Calu3 (cell line): ENCODE measurements at regions not wholly inside any gene's neighbourhood (a gene's known extent, or its start where the extent isn't known, plus 50 kb on each side); places are given as distances from the start of the nearest gene placed in this dataset.

Source experiments
- BruUV-seq: library from RNA; stranded (reverse); fragments of 400-500 nt; replicated peaks from 2 replicates; lab custom pipeline; 2021; lab: Mats Ljungman, UMichigan
- CTCF ChIA-PET: fragments of 300-600 bp; sonication (Branson Sonifier 250); formaldehyde crosslinking; loops from one replicate; lab custom pipeline; 2022; ENCODE audit warnings: antibody characterized with exemption; lab: Charles Lee
- DNase-seq: peaks from one replicate; pipeline ENCODE4 v3.0.0; 2022
- H3K27ac Mint-ChIP-seq: one replicate; pipeline ENCODE4 v1.8.0; 2022; ENCODE audit warnings: mixed read lengths; ENCODE audit not compliant: unreplicated experiment
- H3K27me3 Mint-ChIP-seq: one replicate; pipeline ENCODE4 v1.8.0; 2022; ENCODE audit warnings: mixed read lengths; ENCODE audit not compliant: unreplicated experiment
- H3K36me3 Mint-ChIP-seq: one replicate; pipeline ENCODE4 v1.8.0; 2022; ENCODE audit warnings: mild to moderate bottlenecking, moderate library complexity, mixed read lengths; ENCODE audit not compliant: insufficient read depth, unreplicated experiment
- H3K4me1 Mint-ChIP-seq: one replicate; pipeline ENCODE4 v1.8.0; 2022; ENCODE audit warnings: mild to moderate bottlenecking, low read depth, mixed read lengths; ENCODE audit not compliant: unreplicated experiment
- H3K4me3 Mint-ChIP-seq: one replicate; pipeline ENCODE4 v1.8.0; 2022; ENCODE audit warnings: mild to moderate bottlenecking, low read depth, moderate library complexity, mixed read lengths; ENCODE audit not compliant: unreplicated experiment
- H3K9me3 Mint-ChIP-seq: one replicate; pipeline ENCODE4 v1.8.0; 2022; ENCODE audit warnings: low read depth, mixed read lengths; ENCODE audit not compliant: unreplicated experiment
- intact Hi-C: fragments of 100-400 bp; cut with micrococcal nuclease; formaldehyde crosslinking; loops from one replicate; pipeline ENCODE4 v1.10.0; 2022; ENCODE audit not compliant: unreplicated experiment
- TF ChIP-seq, protein P1 (sequence below): fragments of 200-600 bp; IDR thresholded peaks from one replicate; pipeline ENCODE4 v1.8.0; 2022; ENCODE audit warnings: antibody characterized with exemption; ENCODE audit not compliant: unreplicated experiment

DNA sequence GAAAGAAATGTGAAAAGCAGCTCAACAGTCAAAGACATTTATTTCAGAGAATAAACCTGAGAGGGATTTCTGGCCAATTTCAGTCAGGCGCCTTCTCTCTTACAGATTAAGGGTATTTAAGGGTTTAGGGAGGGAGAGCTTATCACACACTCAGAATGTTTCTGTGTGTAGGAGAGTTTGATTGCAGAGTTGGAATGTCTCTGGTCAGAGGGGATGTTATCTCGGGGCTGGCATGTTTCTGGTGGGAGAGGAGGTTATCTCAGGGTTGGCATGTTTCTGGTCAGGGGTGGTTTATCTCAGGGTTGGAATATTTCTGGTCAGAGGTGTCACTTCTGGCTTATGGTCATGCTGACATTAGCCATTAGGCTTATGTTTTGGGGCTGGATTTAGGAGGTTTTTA is 1920.5 kb upstream of the PCDH7 start:
- DNase-seq = no peak
- Mint-ChIP-seq H3K9me3 (no peaks in the 10 kb centered on the region), H3K36me3 (no peaks in the 10 kb centered on the region), H3K27me3 (no peaks in the 10 kb centered on the region), H3K4me1 (no peaks in the 10 kb centered on the region), H3K27ac (no peak overlapping the region), H3K4me3 (no peak overlapping the region)
- CTCF ChIA-PET = no interaction called here
- TF ChIP-seq, protein P1, sequence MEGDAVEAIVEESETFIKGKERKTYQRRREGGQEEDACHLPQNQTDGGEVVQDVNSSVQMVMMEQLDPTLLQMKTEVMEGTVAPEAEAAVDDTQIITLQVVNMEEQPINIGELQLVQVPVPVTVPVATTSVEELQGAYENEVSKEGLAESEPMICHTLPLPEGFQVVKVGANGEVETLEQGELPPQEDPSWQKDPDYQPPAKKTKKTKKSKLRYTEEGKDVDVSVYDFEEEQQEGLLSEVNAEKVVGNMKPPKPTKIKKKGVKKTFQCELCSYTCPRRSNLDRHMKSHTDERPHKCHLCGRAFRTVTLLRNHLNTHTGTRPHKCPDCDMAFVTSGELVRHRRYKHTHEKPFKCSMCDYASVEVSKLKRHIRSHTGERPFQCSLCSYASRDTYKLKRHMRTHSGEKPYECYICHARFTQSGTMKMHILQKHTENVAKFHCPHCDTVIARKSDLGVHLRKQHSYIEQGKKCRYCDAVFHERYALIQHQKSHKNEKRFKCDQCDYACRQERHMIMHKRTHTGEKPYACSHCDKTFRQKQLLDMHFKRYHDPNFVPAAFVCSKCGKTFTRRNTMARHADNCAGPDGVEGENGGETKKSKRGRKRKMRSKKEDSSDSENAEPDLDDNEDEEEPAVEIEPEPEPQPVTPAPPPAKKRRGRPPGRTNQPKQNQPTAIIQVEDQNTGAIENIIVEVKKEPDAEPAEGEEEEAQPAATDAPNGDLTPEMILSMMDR = no peak
- BruUV-seq = no TSS peak
- intact Hi-C loops = no loop called here

DNA sequence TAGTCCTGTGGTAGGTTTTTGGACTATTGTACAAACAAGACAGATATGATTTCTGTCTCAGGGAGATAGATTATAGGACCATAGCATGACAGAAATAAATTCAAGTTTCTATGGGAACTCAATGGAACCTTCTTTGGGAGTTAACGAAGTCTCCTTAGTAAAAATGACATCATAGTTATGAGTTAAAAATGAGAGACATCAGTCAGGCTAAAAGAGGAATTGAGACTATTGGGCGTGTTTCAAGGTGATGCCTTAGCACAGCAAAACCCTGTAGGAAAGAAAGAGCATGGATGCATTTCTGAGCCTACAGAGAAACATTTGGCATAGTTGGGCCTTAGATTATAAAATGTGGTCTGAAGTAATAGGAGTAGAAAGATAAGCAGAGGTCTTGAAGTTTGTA is 1909.1 kb upstream of the PCDH7 start:
- DNase-seq = no peak
- Mint-ChIP-seq H3K9me3 (peaks cover 11% of the 10 kb centered on the region), H3K36me3 (no peaks in the 10 kb centered on the region), H3K27ac (no peak overlapping the region), H3K4me1 (no peaks in the 10 kb centered on the region), H3K27me3 (no peaks in the 10 kb centered on the region), H3K4me3 (no peak overlapping the region)
- intact Hi-C loops = no loop called here
- CTCF ChIA-PET = no interaction called here
- BruUV-seq = no TSS peak
- TF ChIP-seq, protein P1 = no peak

DNA sequence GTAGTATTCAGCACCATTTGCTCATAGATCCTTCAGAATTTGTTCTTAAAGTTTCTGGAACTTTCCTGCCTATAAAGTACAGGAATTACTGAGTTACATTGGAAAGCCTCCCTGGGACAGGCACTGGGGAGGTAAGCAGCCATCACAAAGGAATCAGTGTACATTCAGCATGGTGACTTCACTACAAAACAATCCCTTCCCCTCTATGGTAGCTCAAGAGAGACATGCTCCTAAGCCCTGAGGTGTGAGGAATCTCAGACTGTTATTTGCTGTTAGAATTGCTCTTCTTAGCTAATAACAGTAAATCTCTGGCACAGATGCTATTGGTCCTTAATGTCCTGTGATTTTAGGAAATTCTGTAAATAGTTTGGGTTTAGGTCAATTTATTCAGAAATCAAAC is 1898.0 kb upstream of the PCDH7 start:
- DNase-seq = no peak
- Mint-ChIP-seq H3K27me3 (no peaks in the 10 kb centered on the region), H3K9me3 (peaks cover 6% of the 10 kb centered on the region), H3K36me3 (no peaks in the 10 kb centered on the region), H3K4me1 (no peaks in the 10 kb centered on the region), H3K4me3 (no peak overlapping the region), H3K27ac (no peak overlapping the region)
- BruUV-seq = no TSS peak
- CTCF ChIA-PET = no interaction called here
- TF ChIP-seq, protein P1 = no peak
- intact Hi-C loops = no loop called here

DNA sequence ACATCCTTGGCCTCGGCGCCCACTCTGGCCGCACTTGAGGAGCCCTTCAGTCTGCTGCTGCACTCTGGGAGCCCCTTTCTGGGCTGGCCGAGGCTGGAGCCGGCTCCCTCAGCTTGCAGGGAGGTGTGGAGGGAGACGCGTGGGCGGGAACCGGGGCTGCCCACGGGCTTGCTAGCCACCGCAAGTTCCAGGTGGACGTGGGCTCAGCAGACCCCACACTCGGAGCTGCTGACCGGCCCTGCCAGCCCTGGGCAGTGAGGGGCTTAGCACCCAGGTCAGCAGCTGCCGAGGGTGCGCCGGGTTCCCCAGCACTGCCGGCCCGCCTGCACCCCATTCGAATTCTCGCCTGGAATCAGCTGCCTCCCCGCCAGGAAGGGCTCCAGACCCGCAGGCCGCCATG is 1892.3 kb upstream of the PCDH7 start:
- DNase-seq = no peak
- H3K27ac Mint-ChIP-seq = no peak overlapping the region
- intact Hi-C loops = no loop called here
- BruUV-seq = no TSS peak
- CTCF ChIA-PET = no interaction called here
- H3K4me3 Mint-ChIP-seq = no peak overlapping the region
- peaks cover 3% of the 10 kb centered on the region for H3K9me3 Mint-ChIP-seq
- TF ChIP-seq, protein P1 = no peak
- no peaks in the 10 kb centered on the region for H3K4me1 Mint-ChIP-seq
- H3K36me3 Mint-ChIP-seq = no peaks in the 10 kb centered on the region
- H3K27me3 Mint-ChIP-seq = no peaks in the 10 kb centered on the region

DNA sequence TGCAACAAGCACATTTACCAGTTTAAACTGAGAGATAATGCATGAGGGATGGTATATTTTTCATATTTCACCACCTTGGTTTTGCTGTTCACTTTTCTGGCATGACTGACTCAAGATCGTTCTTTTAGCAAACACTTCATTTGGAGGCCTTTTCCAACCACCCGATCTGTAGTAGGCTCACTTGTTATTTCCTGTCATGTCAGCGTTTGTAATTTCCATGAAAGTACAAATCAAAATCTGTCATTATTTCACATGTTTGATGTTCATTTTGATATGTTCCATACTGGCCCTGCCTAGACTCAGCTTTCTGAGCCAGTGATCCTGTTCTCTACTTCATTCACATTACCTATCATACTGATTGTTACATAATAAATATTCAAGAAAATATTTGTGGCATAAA is 1888.3 kb upstream of the PCDH7 start:
- no peak for DNase-seq
- TF ChIP-seq, protein P1 = no peak
- Mint-ChIP-seq H3K4me1 (no peaks in the 10 kb centered on the region), H3K4me3 (no peak overlapping the region), H3K27ac (no peak overlapping the region), H3K9me3 (peaks cover 3% of the 10 kb centered on the region), H3K27me3 (no peaks in the 10 kb centered on the region), H3K36me3 (no peaks in the 10 kb centered on the region)
- BruUV-seq = no TSS peak
- intact Hi-C loops = no loop called here
- CTCF ChIA-PET = no interaction called here
